HepG2 (cell line): ENCODE measurements at regions not wholly inside any gene's neighbourhood (a gene's known extent, or its start where the extent isn't known, plus 50 kb on each side); places are given as distances from the start of the nearest gene placed in this dataset.
A peak's percentile ranks its signal among the peaks of the same experiment; 100 is the strongest.

Experiments
- ATAC-seq: fragments of 200-7000 bp; cut with Tn5 transposase; 3 replicates; pipeline ENCODE4 v1.9.1; 2020; ENCODE audit warnings: mild to moderate bottlenecking, moderate library complexity
- BruUV-seq: library from RNA; stranded (reverse); fragments of 400-500 nt; replicated peaks from 2 replicates; lab custom pipeline; 2021; lab: Mats Ljungman, UMichigan
- CTCF ChIA-PET: fragments of 300-600 bp; formaldehyde crosslinking; extraction: SDS; loops from one replicate; lab custom pipeline; 2021; ENCODE audit warnings: low total read pairs, inconsistent platforms, low intra/inter-chr PET ratio; lab: Yijun Ruan, JAX
- POLR2A ChIA-PET: fragments of 350-600 bp; sonication (Branson Sonifier 250); formaldehyde crosslinking; loops from one replicate; lab custom pipeline; 2020; ENCODE audit warnings: antibody characterized with exemption, inconsistent platforms; lab: Yijun Ruan, JAX
- DNase-seq: peaks from one replicate; pipeline ENCODE4 v3.0.0-alpha.2; 2015; ENCODE audit warnings: low spot score
- FAIRE-seq: peaks from 3 replicates; lab custom pipeline; 2011; peaks lifted over from hg19 to GRCh38; lab: Jason Lieb, UNC
- H2AFZ ChIP-seq: one replicate; pipeline ENCODE4 v1.6.1; 2011; ENCODE audit warnings: low read length, inconsistent platforms
- H3K27ac ChIP-seq: fragments of 300-600 bp; 3 replicates; pipeline ENCODE4 v1.8.0; 2011; ENCODE audit warnings: mixed run types, mild to moderate bottlenecking, mixed read lengths, low read length, inconsistent platforms; ENCODE audit not compliant: insufficient read depth; ENCODE audit errors: extremely low read length
- H3K27me3 ChIP-seq, 2 experiments: fragments of 200-600 bp in 1 of 2; 2 replicates in 1 of 2; 3 replicates in 1 of 2; pipeline versions ENCODE4 v1.6.0 to v1.8.0; 2011; ENCODE audit warnings: low read length in 2 of 2, mild to moderate bottlenecking in 2 of 2, moderate library complexity in 2 of 2, inconsistent platforms in 1 of 2; ENCODE audit not compliant: insufficient read depth in 2 of 2, control insufficient read depth in 1 of 2
- H3K36me3 ChIP-seq, 2 experiments: fragments of 200-600 bp in 1 of 2; replicated peaks in 1 of 2; 2 replicates in 1 of 2; 3 replicates in 1 of 2; pipeline versions ENCODE4 v1.5.1 to v1.8.0; 2011; ENCODE audit warnings: low read length in 2 of 2, inconsistent platforms in 1 of 2; ENCODE audit not compliant: insufficient read depth in 2 of 2, control insufficient read depth in 1 of 2
- H3K4me1 ChIP-seq: 2 replicates; pipeline ENCODE4 v1.5.1; 2012; ENCODE audit warnings: low read length, inconsistent platforms; ENCODE audit not compliant: insufficient read depth
- H3K4me2 ChIP-seq: 2 replicates; pipeline ENCODE4 v1.6.0; 2011; ENCODE audit warnings: low read depth, low read length, inconsistent platforms
- H3K4me3 ChIP-seq, 3 experiments: fragments of 200-600 bp in 1 of 3; sonication (generic), shearing (Covaris generic) in 1 of 3; replicated peaks in 1 of 3; 2 replicates each; pipeline ENCODE4 v1.5.1; 2011 to 2016; ENCODE audit warnings: low read length in 3 of 3, inconsistent platforms in 2 of 3, low read depth in 2 of 3, mild to moderate bottlenecking in 2 of 3, control low read depth in 1 of 3, mixed read lengths in 1 of 3; ENCODE audit not compliant: insufficient read depth in 1 of 3
- H3K79me2 ChIP-seq: one replicate; pipeline ENCODE4 v1.6.1; 2011; ENCODE audit warnings: low read length, inconsistent platforms; ENCODE audit not compliant: insufficient read depth
- H3K9ac ChIP-seq: 2 replicates; pipeline ENCODE4 v1.6.0; 2011; ENCODE audit warnings: mild to moderate bottlenecking, low read depth, low read length, inconsistent platforms; ENCODE audit not compliant: insufficient read depth
- H3K9me3 ChIP-seq: 2 replicates; pipeline ENCODE4 v1.5.1; 2012; ENCODE audit warnings: mild to moderate bottlenecking, low read length
- H4K20me1 ChIP-seq: 2 replicates; pipeline ENCODE4 v1.6.0; 2011; ENCODE audit warnings: inconsistent platforms, mild to moderate bottlenecking, low read length, moderate library complexity; ENCODE audit not compliant: insufficient read depth
- GATA4 ChIP-seq: sonication (generic); IDR thresholded peaks from 2 replicates; pipeline ENCODE4 v1.6.1; 2016; ENCODE audit warnings: antibody characterized with exemption, low read depth, borderline replicate concordance
- GATAD1 ChIP-seq: IDR thresholded peaks from 2 replicates; pipeline ENCODE4 v1.6.1; 2016; ENCODE audit warnings: missing genetic modification reagents, missing compliant biosample characterization
- JARID2 ChIP-seq: sonication (generic); formaldehyde crosslinking; IDR thresholded peaks from 2 replicates; pipeline ENCODE4 v1.8.1; 2023; ENCODE audit warnings: missing genetic modification reagents, inconsistent platforms; ENCODE audit not compliant: insufficient replicate concordance
- KDM6A ChIP-seq: IDR thresholded peaks from 2 replicates; pipeline ENCODE4 v1.6.1; 2016; ENCODE audit warnings: low read depth
- KLF13 ChIP-seq: sonication (generic); formaldehyde crosslinking; IDR thresholded peaks from 2 replicates; pipeline ENCODE4 v1.4.0; 2020; ENCODE audit warnings: mild to moderate bottlenecking, missing genetic modification reagents
- MAFF ChIP-seq: IDR thresholded peaks from 2 replicates; pipeline ENCODE4 v1.6.1; 2011; ENCODE audit warnings: low read depth, low read length, improper control_type of control experiment
- MAFK ChIP-seq, 2 experiments: IDR thresholded peaks in 1 of 2; conservative IDR thresholded peaks in 1 of 2; 2 replicates each; pipeline ENCODE4 v1.6.1; 2011; ENCODE audit warnings: improper control_type of control experiment in 2 of 2, low read length in 2 of 2
- NCOA2 ChIP-seq: sonication (generic); formaldehyde crosslinking; IDR thresholded peaks from 2 replicates; pipeline ENCODE4 v1.8.0; 2022; ENCODE audit warnings: inconsistent platforms
- PHF8 ChIP-seq: sonication (generic); formaldehyde crosslinking; IDR thresholded peaks from 2 replicates; pipeline ENCODE4 v1.5.0; 2020; ENCODE audit warnings: missing genetic modification reagents
- ZBTB2 ChIP-seq: sonication (generic); formaldehyde crosslinking; IDR thresholded peaks from 2 replicates; pipeline ENCODE4 v1.8.0; 2022; ENCODE audit warnings: low read depth, missing genetic modification reagents
- ZNF362 ChIP-seq: sonication (generic); formaldehyde crosslinking; IDR thresholded peaks from 2 replicates; pipeline ENCODE4 v1.4.0; 2020; ENCODE audit warnings: missing genetic modification reagents, mild to moderate bottlenecking, borderline replicate concordance
- ZNF746 ChIP-seq: sonication (generic); formaldehyde crosslinking; IDR thresholded peaks from 2 replicates; pipeline ENCODE4 v1.8.0; 2022; ENCODE audit warnings: mild to moderate bottlenecking, missing genetic modification reagents
- WGBS: methylation state at CpG from one replicate; pipeline ENCODE4 v1.1.6; 2017; ENCODE audit warnings: low lambda C conversion rate; 5-methylcytosine and 5-hydroxymethylcytosine counted together
- in situ Hi-C: cut with HindIII; loops from 2 replicates; pipeline ENCODE4 v1.10.0; 2017; ENCODE audit warnings: low pct_unique_long_range_greater_than_20kb; ENCODE audit not compliant: extremely low pct_ligation_motif_present
- intact Hi-C: fragments of 100-400 bp; cut with micrococcal nuclease; formaldehyde crosslinking; loops from one replicate; pipeline ENCODE4 v1.10.0; 2022; ENCODE audit not compliant: unreplicated experiment
- TF ChIP-seq, protein P1 (sequence below): sonication (generic); formaldehyde crosslinking; IDR thresholded peaks from 2 replicates; pipeline ENCODE4 v1.8.1; 2023; ENCODE audit warnings: mild to moderate bottlenecking, missing genetic modification reagents
- TF ChIP-seq, protein P2 (sequence below): sonication (generic); formaldehyde crosslinking; IDR thresholded peaks from 2 replicates; pipeline ENCODE4 v1.5.0; 2020; ENCODE audit warnings: mild to moderate bottlenecking, missing genetic modification reagents

- Histone ChIP-seq H3K27me3 (no peaks in the 10 kb centered on the region), H4K20me1 (no peaks in the 10 kb centered on the region), H3K36me3 (no peaks in the 10 kb centered on the region), H3K4me1 (no peaks in the 10 kb centered on the region), H3K4me3 (no peak overlapping the region), H3K79me2 (no peaks in the 10 kb centered on the region), H3K27ac (no peak overlapping the region), H2AFZ (no peak overlapping the region), H3K9me3 (no peaks in the 10 kb centered on the region), H3K9ac (no peak overlapping the region), H3K4me2 (no peak overlapping the region)
- ATAC-seq (no peak), DNase-seq (no peak), FAIRE-seq (no peak)
- TF ChIP-seq KDM6A (CRISPR knock-in tag) (no peak), ZNF746 (CRISPR knock-in tag) (no peak), NCOA2 (CRISPR knock-in tag) (no peak), KLF13 (no peak), GATAD1 (CRISPR knock-in tag) (no peak), JARID2 (CRISPR knock-in tag) (no peak), GATA4 (no peak), PHF8 (no peak)
- in situ Hi-C loops (no loop called here), intact Hi-C loops (no loop called here)
- BruUV-seq: no TSS peak
- 0% methylated on average over 2 of the region's 2 CpGs for WGBS
- CTCF ChIA-PET: no interaction called here
- POLR2A ChIA-PET: no interaction called here
Observed at GRCh38 chr16:62256406-62256805, 220.2 kb upstream of the CDH8 start.

DNA sequence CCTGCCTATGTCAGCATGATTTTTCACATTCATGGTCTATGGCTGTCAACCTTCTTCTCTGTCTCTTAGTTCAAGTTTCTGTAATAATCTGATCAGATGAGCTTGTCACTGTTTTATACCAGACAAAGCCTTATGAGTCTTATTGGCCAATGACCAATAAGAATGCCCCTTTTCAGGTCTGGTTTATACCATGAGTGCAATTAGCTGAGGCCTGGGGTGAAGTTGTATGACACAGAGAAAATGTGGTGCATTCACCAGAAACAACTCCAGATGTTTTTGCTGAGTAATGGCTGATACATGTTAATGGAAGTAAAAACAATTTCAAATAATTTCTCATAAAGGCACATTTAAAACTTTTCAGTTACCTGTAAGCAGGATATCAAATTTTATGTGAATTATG is 218.6 kb upstream of the CDH8 start:
- Histone ChIP-seq H3K4me2 (no peak overlapping the region), H3K4me3 (no peak overlapping the region), H3K27me3 (no peaks in the 10 kb centered on the region), H3K9me3 (no peaks in the 10 kb centered on the region), H3K27ac (no peak overlapping the region), H3K79me2 (no peaks in the 10 kb centered on the region), H3K9ac (no peak overlapping the region), H4K20me1 (no peaks in the 10 kb centered on the region)
- POLR2A ChIA-PET: no interaction called here
- DNase-seq: no peak
- ATAC-seq: no peak
- intact Hi-C loops: no loop called here
- no TSS peak for BruUV-seq
- in situ Hi-C loops: no loop called here
- CTCF ChIA-PET: no interaction called here
- TF ChIP-seq MAFF: peak; percentile 21; the same call in 1 of the 2 replicates
- no peak for TF ChIP-seq ZBTB2 (CRISPR knock-in tag)
- no peak for TF ChIP-seq ZNF362 (CRISPR knock-in tag)
- TF ChIP-seq, protein P1, sequence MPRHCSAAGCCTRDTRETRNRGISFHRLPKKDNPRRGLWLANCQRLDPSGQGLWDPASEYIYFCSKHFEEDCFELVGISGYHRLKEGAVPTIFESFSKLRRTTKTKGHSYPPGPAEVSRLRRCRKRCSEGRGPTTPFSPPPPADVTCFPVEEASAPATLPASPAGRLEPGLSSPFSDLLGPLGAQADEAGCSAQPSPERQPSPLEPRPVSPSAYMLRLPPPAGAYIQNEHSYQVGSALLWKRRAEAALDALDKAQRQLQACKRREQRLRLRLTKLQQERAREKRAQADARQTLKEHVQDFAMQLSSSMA (CRISPR knock-in tag): no peak
- TF ChIP-seq, protein P2, sequence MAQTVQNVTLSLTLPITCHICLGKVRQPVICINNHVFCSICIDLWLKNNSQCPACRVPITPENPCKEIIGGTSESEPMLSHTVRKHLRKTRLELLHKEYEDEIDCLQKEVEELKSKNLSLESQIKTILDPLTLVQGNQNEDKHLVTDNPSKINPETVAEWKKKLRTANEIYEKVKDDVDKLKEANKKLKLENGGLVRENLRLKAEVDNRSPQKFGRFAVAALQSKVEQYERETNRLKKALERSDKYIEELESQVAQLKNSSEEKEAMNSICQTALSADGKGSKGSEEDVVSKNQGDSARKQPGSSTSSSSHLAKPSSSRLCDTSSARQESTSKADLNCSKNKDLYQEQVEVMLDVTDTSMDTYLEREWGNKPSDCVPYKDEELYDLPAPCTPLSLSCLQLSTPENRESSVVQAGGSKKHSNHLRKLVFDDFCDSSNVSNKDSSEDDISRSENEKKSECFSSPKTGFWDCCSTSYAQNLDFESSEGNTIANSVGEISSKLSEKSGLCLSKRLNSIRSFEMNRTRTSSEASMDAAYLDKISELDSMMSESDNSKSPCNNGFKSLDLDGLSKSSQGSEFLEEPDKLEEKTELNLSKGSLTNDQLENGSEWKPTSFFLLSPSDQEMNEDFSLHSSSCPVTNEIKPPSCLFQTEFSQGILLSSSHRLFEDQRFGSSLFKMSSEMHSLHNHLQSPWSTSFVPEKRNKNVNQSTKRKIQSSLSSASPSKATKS: no peak
- TF ChIP-seq MAFK (conservative IDR thresholded peaks at IDR 0.05 in 1 of 2, IDR thresholded peaks at IDR 0.05 in 1 of 2; ENCODE audit: low read length in 2 of 2): peak in 1 of 2 experiments; percentile 43; a peak in 1 of 4 replicates
- TF ChIP-seq, all 625 proteins: peak for 2
- no peak for FAIRE-seq
- H3K36me3 ChIP-seq: no peaks in the 10 kb centered on the region
- no peaks in the 10 kb centered on the region for H3K4me1 ChIP-seq
- no peak overlapping the region for H2AFZ ChIP-seq
